ENCODE measurements at regions not wholly inside any gene's neighbourhood (a gene's known extent, or its start where the extent isn't known, plus 50 kb on each side); places are given as distances from the start of the nearest gene placed in this dataset.

- Histone ChIP-seq H3K4me3 (replicated peaks; ENCODE audit: low read depth, low read length) (no peak overlapping the region), H3K27me3 (replicated peaks; ENCODE audit: control insufficient read depth, insufficient read depth, low read length) (no peaks in the 10 kb centered on the region), H3K36me3 (ENCODE audit: control insufficient read depth, insufficient read depth, low read length) (no peaks in the 10 kb centered on the region)
- no peak for TF ChIP-seq CTCF (IDR thresholded peaks at IDR 0.05; ENCODE audit: insufficient read depth, low read length, poor library complexity, severe bottlenecking)
- no peak for DNase-seq (ENCODE audit: extremely low read depth, insufficient read length)
Observed at GRCh38 chr22:35138521-35138920, 72.6 kb downstream of the ISX start.

GRCh38 chr22:35140879-35141745 is 75.2 kb downstream of the ISX start:
- DNase-seq (ENCODE audit: extremely low read depth, insufficient read length), result peak; percentile 52

GRCh38 chr22:35148381-35148780 is 82.4 kb downstream of the ISX start:
- no peaks in the 10 kb centered on the region for H3K27me3 ChIP-seq (replicated peaks; ENCODE audit: control insufficient read depth, insufficient read depth, low read length)
- no peak overlapping the region for H3K4me3 ChIP-seq (replicated peaks; ENCODE audit: low read depth, low read length)

More at GRCh38 chr22:35140879-35141745, 75.2 kb downstream of the ISX start:
- no peak overlapping the region for H3K4me3 ChIP-seq (replicated peaks; ENCODE audit: low read depth, low read length)
- no peaks in the 10 kb centered on the region for H3K36me3 ChIP-seq (ENCODE audit: control insufficient read depth, insufficient read depth, low read length)
- peak; percentile 68 for TF ChIP-seq CTCF (IDR thresholded peaks at IDR 0.05; ENCODE audit: insufficient read depth, low read length, poor library complexity, severe bottlenecking)
- H3K27me3 ChIP-seq (replicated peaks; ENCODE audit: control insufficient read depth, insufficient read depth, low read length), result no peaks in the 10 kb centered on the region

GRCh38 chr22:35148866-35149548 is 83.0 kb downstream of the ISX start:
- H3K4me3 ChIP-seq (replicated peaks; ENCODE audit: low read depth, low read length), result no peak overlapping the region
- H3K36me3 ChIP-seq (ENCODE audit: control insufficient read depth, insufficient read depth, low read length), result no peaks in the 10 kb centered on the region
- no peaks in the 10 kb centered on the region for H3K27me3 ChIP-seq (replicated peaks; ENCODE audit: control insufficient read depth, insufficient read depth, low read length)
- TF ChIP-seq CTCF (IDR thresholded peaks at IDR 0.05; ENCODE audit: insufficient read depth, low read length, poor library complexity, severe bottlenecking), result no peak
- DNase-seq (ENCODE audit: extremely low read depth, insufficient read length), result no peak

More at GRCh38 chr22:35148381-35148780, 82.4 kb downstream of the ISX start:
- no peak for DNase-seq (ENCODE audit: extremely low read depth, insufficient read length)
- TF ChIP-seq CTCF (IDR thresholded peaks at IDR 0.05; ENCODE audit: insufficient read depth, low read length, poor library complexity, severe bottlenecking), result no peak
- H3K36me3 ChIP-seq (ENCODE audit: control insufficient read depth, insufficient read depth, low read length), result no peaks in the 10 kb centered on the region

GRCh38 chr22:35150183-35151107 is 84.5 kb downstream of the ISX start:
- TF ChIP-seq CTCF (IDR thresholded peaks at IDR 0.05; ENCODE audit: insufficient read depth, low read length, poor library complexity, severe bottlenecking), result peak; percentile 79
- no peaks in the 10 kb centered on the region for H3K36me3 ChIP-seq (ENCODE audit: control insufficient read depth, insufficient read depth, low read length)
- peak; percentile 76 for DNase-seq (ENCODE audit: extremely low read depth, insufficient read length)

More at GRCh38 chr22:35150183-35151107, 84.5 kb downstream of the ISX start:
- no peak overlapping the region for H3K4me3 ChIP-seq (replicated peaks; ENCODE audit: low read depth, low read length)
- H3K27me3 ChIP-seq (replicated peaks; ENCODE audit: control insufficient read depth, insufficient read depth, low read length), result no peaks in the 10 kb centered on the region

All from GM06990 (cell line).